ENCODE measurements at regions not wholly inside any gene's neighbourhood (a gene's known extent, or its start where the extent isn't known, plus 50 kb on each side); places are given as distances from the start of the nearest gene placed in this dataset.

- peaks cover 9% of the 10 kb centered on the region for H3K4me1 ChIP-seq (ENCODE audit: control insufficient read depth, extremely low read depth, insufficient read depth, low read length)
- no peak for FAIRE-seq
- no peak overlapping the region for H3K4me2 ChIP-seq (ENCODE audit: insufficient read depth, low read length)
- no peak overlapping the region for H3K4me3 ChIP-seq (replicated peaks in 1 of 3; ENCODE audit: insufficient read depth in 1 of 3, low read depth in 1 of 3, low read length in 3 of 3)
- H3K9me3 ChIP-seq (replicated peaks; ENCODE audit: control insufficient read depth, insufficient read depth, low read length) = no peaks in the 10 kb centered on the region
- H4K20me1 ChIP-seq (replicated peaks; ENCODE audit: control insufficient read depth, extremely low read depth, insufficient read depth, low read length) = no peaks in the 10 kb centered on the region
- no peak for DNase-seq (ENCODE audit: low read depth, low spot score)
- dilution Hi-C loops (cut with MboI; ENCODE audit: extremely low pct_ligation_motif_present, low sequenced_read_pairs) = no loop called here
- H2AFZ ChIP-seq (ENCODE audit: low read depth, low read length) = no peak overlapping the region
- no peak overlapping the region for H3K27ac ChIP-seq (ENCODE audit: insufficient read depth, low read depth, low read length)
- BruUV-seq (replicated peaks) = no TSS peak
- ChIA-PET POLR2A (no interaction called here), CTCF (interaction anchor here (1.0 to 1.2 kb wide), 2 partner anchors 14 to 254 kb away, joined by 3 to 4 read pairs; no protein-coding TSS in a partner anchor)
- no peaks in the 10 kb centered on the region for H3K79me2 ChIP-seq (ENCODE audit: control insufficient read depth, insufficient read depth, low read length)
- H3K36me3 ChIP-seq (ENCODE audit: control insufficient read depth in 2 of 2, extremely low read depth in 1 of 2, insufficient read depth in 2 of 2, low read length in 2 of 2) = no peaks in the 10 kb centered on the region
- H3K9me1 ChIP-seq (replicated peaks; ENCODE audit: control insufficient read depth, extremely low read depth, insufficient read depth, low read length) = no peaks in the 10 kb centered on the region
- intact Hi-C loops (cut with micrococcal nuclease) = no loop called here
- peaks cover 0 to 2% of the 10 kb centered on the region in 2 experiments for H3K27me3 ChIP-seq (ENCODE audit: control insufficient read depth in 2 of 2, insufficient read depth in 2 of 2, low read length in 2 of 2)
- no peak overlapping the region for H3K9ac ChIP-seq (replicated peaks; ENCODE audit: extremely low read depth, insufficient read depth, low read length)
- TF ChIP-seq POLR2A (IDR thresholded peaks at IDR 0.05; ENCODE audit: low read depth, low read length) (no peak), MYC (IDR thresholded peaks at IDR 0.05; ENCODE audit: low read depth, low read length) (no peak), CTCF (IDR thresholded peaks at IDR 0.05; ENCODE audit: extremely low read depth in 1 of 2, insufficient read depth in 1 of 2, low read depth in 1 of 2, low read length in 2 of 2) (no peak), GATA2 (IDR thresholded peaks at IDR 0.05; ENCODE audit: insufficient read depth, insufficient read length, low read depth, low read length) (no peak), FOS (IDR thresholded peaks at IDR 0.05; ENCODE audit: borderline replicate concordance, insufficient read depth, low read length) (no peak), MAX (IDR thresholded peaks at IDR 0.05; ENCODE audit: insufficient read depth, insufficient read length) (no peak), POLR2AphosphoS5 (IDR thresholded peaks at IDR 0.05; ENCODE audit: insufficient read depth, low read depth, low read length) (no peak), JUN (IDR thresholded peaks at IDR 0.05; ENCODE audit: borderline replicate concordance, insufficient read depth, insufficient read length, low read depth) (no peak), EZH2 (IDR thresholded peaks at IDR 0.05; ENCODE audit: borderline replicate concordance, low read depth, low read length, severe bottlenecking) (no peak)
Observed at GRCh38 chr4:42265782-42266602, 113.5 kb upstream of the BEND4 start.

All from endothelial cell of umbilical vein (primary cell).